Skeletal muscle satellite cell (primary cell): ENCODE measurements at regions not wholly inside any gene's neighbourhood (a gene's known extent, or its start where the extent isn't known, plus 50 kb on each side); places are given as distances from the start of the nearest gene placed in this dataset.
"Not testable (repeated sequence)": the region's sequence is repeated elsewhere in the genome, so short reads cannot be mapped to it uniquely, and the experiment has no call there.

Source experiments
- H3K27me3 ChIP-seq: 2 replicates; pipeline ENCODE4 v1.7.0; 2013; ENCODE audit warnings: low read length; ENCODE audit not compliant: control insufficient read depth, insufficient read depth
- H3K36me3 ChIP-seq: 2 replicates; pipeline ENCODE4 v1.7.0; 2013; ENCODE audit warnings: mild to moderate bottlenecking, control low read depth, low read length; ENCODE audit not compliant: insufficient read depth
- H3K4me1 ChIP-seq: 2 replicates; pipeline ENCODE4 v1.7.0; 2013; ENCODE audit warnings: low read length; ENCODE audit not compliant: control insufficient read depth, insufficient read depth
- H3K4me2 ChIP-seq: 2 replicates; pipeline ENCODE4 v1.7.0; 2013; ENCODE audit warnings: mild to moderate bottlenecking, low read length
- H3K4me3 ChIP-seq: 2 replicates; pipeline ENCODE4 v1.7.0; 2013; ENCODE audit warnings: low read length
- H3K9ac ChIP-seq: 2 replicates; pipeline ENCODE4 v1.7.0; 2013; ENCODE audit warnings: mild to moderate bottlenecking, low read depth, low read length, moderate library complexity
- H3K9me3 ChIP-seq: replicated peaks from 2 replicates; pipeline ENCODE4 v1.7.0; 2013; ENCODE audit warnings: mild to moderate bottlenecking, control low read depth, low read length

DNA sequence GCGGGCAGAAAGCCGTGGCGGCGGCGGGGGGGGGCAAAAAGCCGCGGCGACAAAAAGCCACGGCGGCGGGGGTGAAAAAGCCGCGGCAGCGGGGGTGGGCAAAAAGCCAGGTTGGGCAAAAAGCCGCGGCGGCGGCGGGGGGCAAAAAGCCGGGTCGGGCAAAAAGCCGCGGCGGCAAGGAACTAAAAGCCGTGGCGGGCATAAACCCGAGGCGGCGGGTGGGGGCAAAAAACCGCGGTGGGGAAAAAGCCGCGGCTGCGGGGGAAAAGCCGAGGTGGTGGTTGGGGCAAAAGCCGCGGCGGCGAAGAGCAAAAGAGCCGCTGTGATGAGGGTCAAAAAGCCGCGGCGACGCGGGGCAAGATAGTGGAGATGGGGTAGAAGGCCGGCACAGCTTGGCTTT lies 1834.2 kb downstream of the FOXD4L5 start:
- H3K9ac ChIP-seq, H3K4me3 ChIP-seq, H3K27me3 ChIP-seq, H3K36me3 ChIP-seq, H3K9me3 ChIP-seq, H3K4me1 ChIP-seq: not testable (repeated sequence)
- H3K4me2 ChIP-seq = peak overlapping the region; percentile 59

DNA sequence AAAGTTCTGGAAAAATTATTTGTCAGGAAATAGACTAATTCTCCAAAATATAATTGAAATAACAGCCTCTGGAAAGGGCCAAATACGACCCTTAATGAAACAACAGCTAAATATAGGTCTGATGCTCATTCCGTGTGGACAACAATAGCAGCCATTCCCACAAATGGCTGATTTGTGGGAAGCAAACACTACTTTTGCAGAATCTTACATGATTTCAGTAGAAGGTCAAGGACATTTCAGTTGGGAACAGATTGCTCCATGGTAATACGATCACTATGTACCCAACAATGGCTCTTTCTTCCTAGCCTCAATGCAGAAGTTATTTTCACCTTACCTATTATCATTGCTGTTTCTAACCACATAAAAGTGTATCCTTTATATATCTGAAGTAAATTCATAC lies 1859.9 kb downstream of the FOXD4L5 start:
- H3K27me3 ChIP-seq, H3K9me3 ChIP-seq, H3K4me1 ChIP-seq, H3K4me3 ChIP-seq, H3K9ac ChIP-seq, H3K4me2 ChIP-seq, H3K36me3 ChIP-seq: not testable (repeated sequence)

DNA sequence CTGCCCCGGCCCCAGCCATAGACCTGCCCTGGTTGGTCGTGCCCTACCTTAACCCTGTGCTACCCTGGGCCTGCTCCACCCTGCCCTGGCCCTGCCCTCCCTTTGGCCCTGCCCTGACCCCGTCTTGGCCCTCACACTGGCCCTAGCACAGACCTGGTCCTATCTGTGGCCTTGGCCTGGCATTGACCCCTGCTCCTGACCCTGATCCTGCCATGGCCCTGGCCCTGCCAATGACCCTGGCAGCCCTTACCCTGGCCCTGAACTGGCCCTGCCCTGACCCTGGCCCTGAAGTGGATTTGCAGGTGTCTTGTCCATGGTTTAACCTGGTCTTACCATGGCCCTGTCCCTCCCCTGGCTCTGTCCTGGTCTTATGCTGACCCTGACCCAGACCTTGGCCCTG lies 1894.1 kb downstream of the FOXD4L5 start:
- not testable (repeated sequence) for H3K4me3 ChIP-seq, H3K4me1 ChIP-seq, H3K9me3 ChIP-seq, H3K36me3 ChIP-seq, H3K4me2 ChIP-seq, H3K27me3 ChIP-seq, H3K9ac ChIP-seq

DNA sequence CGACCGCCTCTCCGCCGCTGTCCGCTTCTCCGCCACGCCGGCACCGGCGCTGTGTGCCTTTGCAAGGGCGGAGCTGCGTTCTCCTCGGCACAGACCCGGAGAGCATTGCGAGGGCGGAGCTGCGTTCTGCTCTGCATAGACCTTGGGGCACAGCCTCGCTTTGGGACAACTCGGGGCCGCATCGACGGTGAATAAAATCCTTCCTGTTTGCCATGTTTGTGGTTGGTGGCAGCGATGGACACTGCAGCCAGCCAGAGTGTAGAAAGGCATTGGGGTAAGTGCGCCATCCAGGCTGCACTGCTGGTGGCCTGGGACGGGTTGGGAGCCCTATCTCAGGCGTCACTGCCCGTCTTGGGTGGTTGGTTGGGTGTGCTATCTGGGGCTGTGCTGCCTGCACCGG lies 1899.5 kb downstream of the FOXD4L5 start:
- not testable (repeated sequence) for H3K9ac ChIP-seq, H3K36me3 ChIP-seq, H3K27me3 ChIP-seq, H3K4me1 ChIP-seq, H3K4me2 ChIP-seq, H3K9me3 ChIP-seq
- H3K4me3 ChIP-seq = peak overlapping the region; percentile 63

DNA sequence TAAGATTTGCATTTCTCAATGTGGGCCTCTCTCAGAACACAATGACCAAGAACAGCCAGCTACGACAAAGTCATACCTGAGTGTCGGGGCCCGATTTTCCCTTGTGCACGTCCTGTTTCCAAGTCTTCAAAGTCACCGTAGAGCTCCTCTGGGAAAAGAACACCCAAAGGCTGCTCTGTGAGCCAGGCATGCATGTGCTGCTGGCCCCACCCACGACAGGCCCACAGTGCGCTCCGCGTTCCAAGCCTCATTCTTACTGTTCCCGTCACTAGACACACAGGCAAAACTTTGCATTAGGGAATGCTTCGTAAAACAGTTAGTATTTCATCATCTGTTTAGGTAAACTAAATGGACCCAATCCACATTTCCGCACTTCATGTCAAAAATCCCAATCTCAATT lies 1905.1 kb downstream of the FOXD4L5 start:
- not testable (repeated sequence) for H3K36me3 ChIP-seq, H3K4me3 ChIP-seq, H3K9ac ChIP-seq, H3K27me3 ChIP-seq, H3K4me2 ChIP-seq, H3K4me1 ChIP-seq, H3K9me3 ChIP-seq

DNA sequence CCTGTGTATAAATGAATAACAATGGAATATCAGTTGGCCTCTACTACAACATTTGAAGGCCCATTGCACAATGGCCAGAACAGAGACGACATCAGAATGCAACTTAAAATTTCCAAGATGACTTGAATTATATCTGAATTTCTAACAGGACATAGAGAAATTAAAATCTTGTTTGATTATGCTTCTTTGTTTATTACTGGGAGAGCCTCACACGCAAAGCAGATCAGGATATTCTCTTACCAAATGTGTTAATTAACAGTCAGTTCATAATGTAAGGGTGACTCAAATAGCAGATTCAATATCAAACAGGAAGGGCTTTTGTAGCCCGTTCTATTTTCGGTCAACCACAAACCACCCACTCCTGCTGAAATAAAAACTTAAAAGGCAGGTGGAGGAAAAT lies 1930.8 kb downstream of the FOXD4L5 start:
- not testable (repeated sequence) for H3K27me3 ChIP-seq, H3K9ac ChIP-seq, H3K4me1 ChIP-seq, H3K4me2 ChIP-seq, H3K9me3 ChIP-seq, H3K4me3 ChIP-seq, H3K36me3 ChIP-seq

- H3K9me3 ChIP-seq, H3K27me3 ChIP-seq, H3K4me2 ChIP-seq, H3K36me3 ChIP-seq, H3K4me3 ChIP-seq: not testable (repeated sequence)
- Histone ChIP-seq H3K9ac (peak overlapping the region; percentile 47), H3K4me1 (peaks cover 22% of the 10 kb centered on the region)
Measured at GRCh38 chr9:63347347-63347746, 1937.7 kb downstream of the FOXD4L5 start.

DNA sequence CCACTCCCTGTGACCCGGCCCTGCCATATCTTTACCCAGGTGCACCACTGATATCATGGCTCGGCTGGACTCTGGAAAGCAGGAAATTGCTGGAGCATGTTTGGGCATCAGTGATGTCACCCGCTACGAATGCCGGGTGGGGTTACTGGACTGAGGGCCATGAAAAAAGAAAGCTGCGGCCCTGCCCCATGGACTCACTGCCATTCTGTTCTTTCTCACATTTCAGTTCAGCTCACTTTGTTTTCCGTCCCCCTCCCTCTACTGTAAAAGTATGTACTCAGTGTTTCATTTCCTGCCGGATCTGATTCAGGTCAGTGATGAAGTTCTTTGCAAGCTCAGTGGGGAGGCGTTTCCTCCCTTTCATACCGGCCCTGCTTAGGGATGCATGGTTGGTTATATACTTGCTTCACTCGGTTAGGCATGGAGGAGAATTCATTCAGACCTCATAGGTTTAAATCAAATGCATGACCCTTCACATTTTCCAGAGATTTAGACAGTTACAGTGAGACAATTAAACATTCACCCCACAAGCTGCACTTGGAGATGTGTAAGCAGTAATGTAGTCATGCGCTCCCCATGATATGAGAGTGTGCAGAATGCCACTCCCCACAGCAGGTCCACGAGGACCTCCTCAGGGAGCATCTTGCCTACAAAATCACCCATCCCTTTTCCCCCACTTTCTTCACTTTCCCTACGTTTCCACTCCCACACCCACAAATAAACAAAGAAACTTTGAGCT lies 1938.5 kb downstream of the FOXD4L5 start:
- not testable (repeated sequence) for H3K27me3 ChIP-seq, H3K9me3 ChIP-seq, H3K36me3 ChIP-seq, H3K4me3 ChIP-seq
- H3K4me1 ChIP-seq = peaks cover 22% of the 10 kb centered on the region
- peak overlapping the region; percentile 37 for H3K4me2 ChIP-seq
- peak overlapping the region; percentile 59 for H3K9ac ChIP-seq

DNA sequence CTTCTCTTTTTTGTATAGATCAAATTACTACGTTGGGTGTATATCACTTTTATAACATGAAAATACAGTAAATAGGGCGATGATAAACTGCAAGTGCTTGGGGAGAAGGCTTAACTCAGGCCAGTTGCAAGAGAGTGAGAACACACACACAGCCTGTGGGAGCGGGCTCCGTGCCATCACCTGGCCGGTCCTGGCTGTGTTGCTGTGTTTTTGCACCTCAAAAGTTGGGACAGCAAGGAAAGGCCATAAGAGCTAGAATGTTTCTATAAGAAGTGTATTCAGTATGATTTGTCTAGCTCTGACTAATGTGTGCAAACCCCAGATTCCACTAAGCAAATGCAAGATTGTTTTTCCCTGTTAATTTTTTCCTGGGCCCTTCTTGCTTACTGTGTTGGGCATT lies 1940.6 kb downstream of the FOXD4L5 start:
- H3K27me3 ChIP-seq, H3K4me3 ChIP-seq, H3K4me2 ChIP-seq, H3K36me3 ChIP-seq, H3K9ac ChIP-seq, H3K9me3 ChIP-seq: not testable (repeated sequence)
- peaks cover 22% of the 10 kb centered on the region for H3K4me1 ChIP-seq

- H3K36me3 ChIP-seq, H3K9me3 ChIP-seq, H3K4me3 ChIP-seq, H3K4me2 ChIP-seq, H3K27me3 ChIP-seq: not testable (repeated sequence)
- Histone ChIP-seq H3K4me1 (peaks cover 25% of the 10 kb centered on the region), H3K9ac (peak overlapping the region; percentile 57)
Measured at GRCh38 chr9:63342528-63342927, 1942.5 kb downstream of the FOXD4L5 start.

DNA sequence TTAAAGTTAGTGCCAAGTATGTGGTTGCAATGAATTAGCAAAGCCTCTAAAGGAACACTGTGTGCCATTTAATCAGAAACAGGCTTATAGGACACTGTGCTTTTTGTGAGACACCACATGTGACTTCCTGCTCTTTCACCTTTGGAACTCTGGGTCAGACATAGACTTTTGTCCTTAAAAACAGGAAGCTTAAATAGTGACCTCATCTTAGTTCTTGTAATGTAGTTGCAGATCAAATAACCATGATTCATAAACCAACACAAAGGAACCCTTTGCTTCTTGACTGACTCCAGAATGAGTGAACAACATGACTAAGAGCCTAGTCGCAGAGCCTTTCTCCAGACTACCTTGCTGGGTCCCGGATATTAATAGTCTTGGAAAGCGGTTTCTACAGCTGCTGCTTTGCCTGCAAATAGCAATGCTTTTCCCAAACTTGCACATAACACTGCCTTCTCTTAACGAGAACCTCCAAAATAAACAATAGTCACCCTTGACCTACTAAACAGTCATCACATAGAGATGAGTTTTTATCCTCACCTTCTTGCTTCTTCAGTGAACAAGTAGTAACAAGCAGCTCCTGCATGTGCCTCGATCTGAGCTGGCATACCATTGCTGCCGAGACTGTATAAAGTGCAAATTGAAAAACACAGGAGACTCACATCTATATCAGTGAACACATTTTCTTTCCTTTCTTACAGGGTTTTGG lies 1947.0 kb downstream of the FOXD4L5 start:
- Histone ChIP-seq H3K4me2 (peak overlapping the region; percentile 2), H3K9ac (peak overlapping the region; percentile 28)
- H3K4me1 ChIP-seq, H3K36me3 ChIP-seq, H3K4me3 ChIP-seq, H3K9me3 ChIP-seq, H3K27me3 ChIP-seq: not testable (repeated sequence)

- not testable (repeated sequence) for H3K9ac ChIP-seq, H3K36me3 ChIP-seq, H3K9me3 ChIP-seq, H3K27me3 ChIP-seq, H3K4me3 ChIP-seq, H3K4me2 ChIP-seq, H3K4me1 ChIP-seq
Measured at GRCh38 chr9:63335286-63335685, 1949.7 kb downstream of the FOXD4L5 start.
